GM18498 (cell line): ENCODE measurements at regions not wholly inside any gene's neighbourhood (a gene's known extent, or its start where the extent isn't known, plus 50 kb on each side); places are given as distances from the start of the nearest gene placed in this dataset.
A peak's percentile ranks its signal among the peaks of the same experiment; 100 is the strongest.

Experiments used
- ATAC-seq: cut with Tn5 transposase; IDR thresholded peaks from one replicate; pipeline ENCODE4 v1.9.1; 2021; ENCODE audit warnings: mild to moderate bottlenecking, moderate library complexity; ENCODE audit not compliant: unreplicated experiment

- no peak for ATAC-seq
Measured at GRCh38 chr2:217535957-217536708, 466.7 kb downstream of the TNS1 start.

- no peak for ATAC-seq
Measured at GRCh38 chr2:217530392-217531090, 472.3 kb downstream of the TNS1 start.

- no peak for ATAC-seq
Measured at GRCh38 chr2:217529271-217529670, 473.5 kb downstream of the TNS1 start.

- ATAC-seq, result no peak
Measured at GRCh38 chr2:217527590-217528202, 475.1 kb downstream of the TNS1 start.

GRCh38 chr2:217525076-217525475, 477.7 kb downstream of the TNS1 start:
- no peak for ATAC-seq

- ATAC-seq, result no peak
Measured at GRCh38 chr2:217523286-217523685, 479.5 kb downstream of the TNS1 start.

- ATAC-seq, result no peak
Measured at GRCh38 chr2:217521820-217522219, 481.0 kb downstream of the TNS1 start.

- ATAC-seq, result no peak
Measured at GRCh38 chr2:217520356-217521010, 482.3 kb downstream of the TNS1 start.

GRCh38 chr2:217517402-217517801, 485.4 kb downstream of the TNS1 start:
- no peak for ATAC-seq

GRCh38 chr2:217515615-217516309, 487.0 kb downstream of the TNS1 start:
- no peak for ATAC-seq

- ATAC-seq, result no peak
Measured at GRCh38 chr2:217513258-217513657, 489.5 kb downstream of the TNS1 start.

GRCh38 chr2:217512728-217513127, 490.1 kb downstream of the TNS1 start:
- ATAC-seq, result no peak

GRCh38 chr2:217512259-217512658, 490.5 kb downstream of the TNS1 start:
- ATAC-seq, result no peak

GRCh38 chr2:217511850-217512249, 490.9 kb downstream of the TNS1 start:
- no peak for ATAC-seq

GRCh38 chr2:217510771-217511291, 492.0 kb downstream of the TNS1 start:
- peak; percentile 71 for ATAC-seq

- no peak for ATAC-seq
Measured at GRCh38 chr2:217505303-217505702, 497.5 kb downstream of the TNS1 start.

GRCh38 chr2:217501887-217502286, 500.9 kb downstream of the TNS1 start:
- ATAC-seq, result no peak

- ATAC-seq, result no peak
Measured at GRCh38 chr2:217497843-217498377, 504.9 kb downstream of the TNS1 start.

- no peak for ATAC-seq
Measured at GRCh38 chr2:217494557-217494956, 508.2 kb downstream of the TNS1 start.

GRCh38 chr2:217491271-217491670, 511.5 kb downstream of the TNS1 start:
- ATAC-seq, result no peak
